WTC11 (cell line): ENCODE measurements at regions not wholly inside any gene's neighbourhood (a gene's known extent, or its start where the extent isn't known, plus 50 kb on each side); places are given as distances from the start of the nearest gene placed in this dataset.

Source experiments
- ATAC-seq: fragments of 200-7000 bp; cut with Tn5 transposase; 2 replicates; pipeline ENCODE4 v1.10.0; 2021; ENCODE audit warnings: mild to moderate bottlenecking, moderate library complexity
- CTCF ChIA-PET: fragments of 300-600 bp; sonication (Branson Sonifier 250); formaldehyde crosslinking; loops from one replicate; lab custom pipeline; 2021; ENCODE audit warnings: antibody characterized with exemption; lab: Charles Lee
- POLR2A ChIA-PET: fragments of 350-600 bp; sonication (Branson Sonifier 250); formaldehyde crosslinking; loops from one replicate; lab custom pipeline; 2021; ENCODE audit warnings: antibody characterized with exemption; lab: Charles Lee
- DNase-seq: peaks from one replicate; pipeline ENCODE4 v3.0.0; 2021; ENCODE audit warnings: low spot score
- H3K27ac Mint-ChIP-seq: 2 replicates; pipeline ENCODE4 v1.8.0; 2021; ENCODE audit warnings: mixed read lengths
- H3K27me3 Mint-ChIP-seq: 2 replicates; pipeline ENCODE4 v1.8.0; 2021; ENCODE audit warnings: low read depth, mild to moderate bottlenecking, moderate library complexity, mixed read lengths
- H3K36me3 Mint-ChIP-seq: 2 replicates; pipeline ENCODE4 v1.8.0; 2021; ENCODE audit warnings: mixed read lengths
- H3K4me1 Mint-ChIP-seq: 2 replicates; pipeline ENCODE4 v1.8.0; 2022; ENCODE audit warnings: mixed read lengths
- H3K4me3 Mint-ChIP-seq: 2 replicates; pipeline ENCODE4 v1.8.0; 2021; ENCODE audit warnings: mild to moderate bottlenecking, moderate library complexity, mixed read lengths
- H3K9me3 Mint-ChIP-seq: 2 replicates; pipeline ENCODE4 v1.8.0; 2021; ENCODE audit warnings: mixed read lengths
- EMX1 ChIP-seq: fragments of 250-450 bp; sonication (Bioruptor Pico); IDR thresholded peaks from 2 replicates; pipeline ENCODE4 v1.8.0; 2021; ENCODE audit warnings: mild to moderate bottlenecking
- ESRRA ChIP-seq: sonication (generic); formaldehyde crosslinking; IDR thresholded peaks from 2 replicates; pipeline ENCODE4 v1.8.1; 2022; ENCODE audit warnings: mild to moderate bottlenecking, missing genetic modification reagents, borderline replicate concordance
- GRHL2 ChIP-seq: fragments of 250-450 bp; sonication (Bioruptor Pico); IDR thresholded peaks from 2 replicates; pipeline ENCODE4 v1.8.0; 2022; ENCODE audit warnings: mild to moderate bottlenecking, moderate library complexity; ENCODE audit not compliant: insufficient replicate concordance, severe bottlenecking
- NFATC4 ChIP-seq: fragments of 250-450 bp; sonication (Bioruptor Pico); IDR thresholded peaks from 2 replicates; pipeline ENCODE4 v1.9.0; 2021; ENCODE audit warnings: mild to moderate bottlenecking
- SP1 ChIP-seq: sonication (generic); formaldehyde crosslinking; conservative IDR thresholded peaks from 2 replicates; pipeline ENCODE4 v1.8.1; 2022; ENCODE audit warnings: missing genetic modification reagents
- TEAD1 ChIP-seq: sonication (generic); formaldehyde crosslinking; IDR thresholded peaks from 2 replicates; pipeline ENCODE4 v1.8.0; 2022; ENCODE audit warnings: mild to moderate bottlenecking, missing genetic modification reagents
- TP53 ChIP-seq: sonication (generic); formaldehyde crosslinking; IDR thresholded peaks from 2 replicates; pipeline ENCODE4 v1.8.1; 2023; ENCODE audit warnings: mild to moderate bottlenecking, missing genetic modification reagents
- ZNF121 ChIP-seq: sonication (generic); formaldehyde crosslinking; IDR thresholded peaks from 2 replicates; pipeline ENCODE4 v1.8.0; 2023; ENCODE audit warnings: missing genetic modification reagents
- ZNF219 ChIP-seq: sonication (generic); formaldehyde crosslinking; IDR thresholded peaks from 2 replicates; pipeline ENCODE4 v1.8.0; 2023; ENCODE audit warnings: missing genetic modification reagents, mild to moderate bottlenecking, borderline replicate concordance
- ZNF263 ChIP-seq: sonication (generic); formaldehyde crosslinking; IDR thresholded peaks from 2 replicates; pipeline ENCODE4 v1.8.1; 2022; ENCODE audit warnings: low read depth, mild to moderate bottlenecking, moderate library complexity, missing genetic modification reagents
- ZNF396 ChIP-seq: fragments of 250-450 bp; sonication (Bioruptor Pico); IDR thresholded peaks from 2 replicates; pipeline ENCODE4 v1.8.0; 2021; ENCODE audit warnings: mild to moderate bottlenecking, moderate library complexity, borderline replicate concordance
- TF ChIP-seq, protein P1 (sequence below): sonication (generic); formaldehyde crosslinking; IDR thresholded peaks from 2 replicates; pipeline ENCODE4 v1.8.1; 2023; ENCODE audit warnings: mild to moderate bottlenecking, missing genetic modification reagents, moderate library complexity
- TF ChIP-seq, protein P2 (sequence below): sonication (generic); formaldehyde crosslinking; IDR thresholded peaks from 2 replicates; pipeline ENCODE4 v1.8.1; 2023; ENCODE audit warnings: mild to moderate bottlenecking, missing genetic modification reagents, borderline replicate concordance
- TF ChIP-seq, protein P3 (sequence below): sonication (generic); formaldehyde crosslinking; IDR thresholded peaks from 2 replicates; pipeline ENCODE4 v1.8.0; 2022; ENCODE audit warnings: mild to moderate bottlenecking, missing genetic modification reagents
- TF ChIP-seq, protein P4 (sequence below): sonication (generic); formaldehyde crosslinking; IDR thresholded peaks from 2 replicates; pipeline ENCODE4 v1.8.0; 2022; ENCODE audit warnings: mild to moderate bottlenecking, missing genetic modification reagents

DNA sequence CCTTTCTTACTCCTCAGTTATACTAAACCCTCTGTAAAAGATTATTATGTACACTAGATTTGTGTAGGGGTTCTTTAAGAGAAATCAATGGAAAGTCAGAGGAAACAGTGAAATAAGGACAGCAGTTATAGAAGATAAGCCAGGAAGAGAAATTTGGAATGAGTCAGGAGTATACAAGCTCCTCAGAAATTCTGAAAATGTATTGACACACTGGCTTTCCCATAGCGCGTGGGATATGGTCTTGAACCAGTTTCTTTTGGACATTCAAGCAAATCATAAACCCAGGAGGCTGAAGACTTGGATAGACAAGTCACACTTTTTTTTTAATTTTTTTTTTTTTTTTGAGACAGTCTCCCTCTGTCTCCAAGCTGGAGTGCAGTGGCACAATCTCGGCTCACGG is 316.1 kb upstream of the MMADHC start:
- no peak overlapping the region for H3K27ac Mint-ChIP-seq
- TF ChIP-seq TP53 (CRISPR knock-in tag) (no peak), ZNF121 (no peak), ZNF396 (CRISPR knock-in tag) (no peak), SP1 (no peak), TEAD1 (CRISPR knock-in tag) (no peak), GRHL2 (no peak), ZNF219 (CRISPR knock-in tag) (no peak), EMX1 (CRISPR knock-in tag) (no peak)
- TF ChIP-seq, protein P1, sequence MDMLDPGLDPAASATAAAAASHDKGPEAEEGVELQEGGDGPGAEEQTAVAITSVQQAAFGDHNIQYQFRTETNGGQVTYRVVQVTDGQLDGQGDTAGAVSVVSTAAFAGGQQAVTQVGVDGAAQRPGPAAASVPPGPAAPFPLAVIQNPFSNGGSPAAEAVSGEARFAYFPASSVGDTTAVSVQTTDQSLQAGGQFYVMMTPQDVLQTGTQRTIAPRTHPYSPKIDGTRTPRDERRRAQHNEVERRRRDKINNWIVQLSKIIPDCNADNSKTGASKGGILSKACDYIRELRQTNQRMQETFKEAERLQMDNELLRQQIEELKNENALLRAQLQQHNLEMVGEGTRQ: no peak
- TF ChIP-seq, protein P2, sequence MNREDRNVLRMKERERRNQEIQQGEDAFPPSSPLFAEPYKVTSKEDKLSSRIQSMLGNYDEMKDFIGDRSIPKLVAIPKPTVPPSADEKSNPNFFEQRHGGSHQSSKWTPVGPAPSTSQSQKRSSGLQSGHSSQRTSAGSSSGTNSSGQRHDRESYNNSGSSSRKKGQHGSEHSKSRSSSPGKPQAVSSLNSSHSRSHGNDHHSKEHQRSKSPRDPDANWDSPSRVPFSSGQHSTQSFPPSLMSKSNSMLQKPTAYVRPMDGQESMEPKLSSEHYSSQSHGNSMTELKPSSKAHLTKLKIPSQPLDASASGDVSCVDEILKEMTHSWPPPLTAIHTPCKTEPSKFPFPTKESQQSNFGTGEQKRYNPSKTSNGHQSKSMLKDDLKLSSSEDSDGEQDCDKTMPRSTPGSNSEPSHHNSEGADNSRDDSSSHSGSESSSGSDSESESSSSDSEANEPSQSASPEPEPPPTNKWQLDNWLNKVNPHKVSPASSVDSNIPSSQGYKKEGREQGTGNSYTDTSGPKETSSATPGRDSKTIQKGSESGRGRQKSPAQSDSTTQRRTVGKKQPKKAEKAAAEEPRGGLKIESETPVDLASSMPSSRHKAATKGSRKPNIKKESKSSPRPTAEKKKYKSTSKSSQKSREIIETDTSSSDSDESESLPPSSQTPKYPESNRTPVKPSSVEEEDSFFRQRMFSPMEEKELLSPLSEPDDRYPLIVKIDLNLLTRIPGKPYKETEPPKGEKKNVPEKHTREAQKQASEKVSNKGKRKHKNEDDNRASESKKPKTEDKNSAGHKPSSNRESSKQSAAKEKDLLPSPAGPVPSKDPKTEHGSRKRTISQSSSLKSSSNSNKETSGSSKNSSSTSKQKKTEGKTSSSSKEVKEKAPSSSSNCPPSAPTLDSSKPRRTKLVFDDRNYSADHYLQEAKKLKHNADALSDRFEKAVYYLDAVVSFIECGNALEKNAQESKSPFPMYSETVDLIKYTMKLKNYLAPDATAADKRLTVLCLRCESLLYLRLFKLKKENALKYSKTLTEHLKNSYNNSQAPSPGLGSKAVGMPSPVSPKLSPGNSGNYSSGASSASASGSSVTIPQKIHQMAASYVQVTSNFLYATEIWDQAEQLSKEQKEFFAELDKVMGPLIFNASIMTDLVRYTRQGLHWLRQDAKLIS: no peak
- TF ChIP-seq, protein P3, sequence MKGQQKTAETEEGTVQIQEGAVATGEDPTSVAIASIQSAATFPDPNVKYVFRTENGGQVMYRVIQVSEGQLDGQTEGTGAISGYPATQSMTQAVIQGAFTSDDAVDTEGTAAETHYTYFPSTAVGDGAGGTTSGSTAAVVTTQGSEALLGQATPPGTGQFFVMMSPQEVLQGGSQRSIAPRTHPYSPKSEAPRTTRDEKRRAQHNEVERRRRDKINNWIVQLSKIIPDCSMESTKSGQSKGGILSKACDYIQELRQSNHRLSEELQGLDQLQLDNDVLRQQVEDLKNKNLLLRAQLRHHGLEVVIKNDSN (CRISPR knock-in tag): no peak
- CTCF ChIA-PET: no interaction called here
- no peak for ATAC-seq
- POLR2A ChIA-PET: no interaction called here
- no peaks in the 10 kb centered on the region for H3K27me3 Mint-ChIP-seq
- H3K4me3 Mint-ChIP-seq: no peak overlapping the region
- no peaks in the 10 kb centered on the region for H3K36me3 Mint-ChIP-seq
- peaks cover 27% of the 10 kb centered on the region for H3K4me1 Mint-ChIP-seq
- peaks cover 4% of the 10 kb centered on the region; the same call in 1 of the 2 replicates for H3K9me3 Mint-ChIP-seq
- DNase-seq: no peak

DNA sequence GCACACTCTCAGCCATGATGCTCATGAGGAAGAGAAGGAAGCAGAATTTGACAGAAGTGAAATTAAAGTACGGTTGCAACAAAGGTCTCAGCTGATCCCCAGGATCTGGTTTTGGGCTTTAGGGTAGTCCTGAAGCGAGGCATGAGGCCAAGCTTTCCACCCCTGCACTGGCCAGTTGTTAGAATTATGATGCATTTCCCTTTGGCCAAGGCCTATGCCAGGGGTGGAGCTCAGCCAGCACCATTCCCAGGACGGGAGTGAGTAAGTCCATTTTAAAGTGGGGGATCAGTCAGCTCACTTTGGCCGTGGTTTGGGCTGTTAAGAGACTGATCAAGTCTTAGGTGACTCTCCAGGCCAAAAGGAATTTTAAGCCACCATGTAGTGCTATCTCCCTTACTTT is 314.5 kb upstream of the MMADHC start:
- ATAC-seq: no peak
- POLR2A ChIA-PET: no interaction called here

DNA sequence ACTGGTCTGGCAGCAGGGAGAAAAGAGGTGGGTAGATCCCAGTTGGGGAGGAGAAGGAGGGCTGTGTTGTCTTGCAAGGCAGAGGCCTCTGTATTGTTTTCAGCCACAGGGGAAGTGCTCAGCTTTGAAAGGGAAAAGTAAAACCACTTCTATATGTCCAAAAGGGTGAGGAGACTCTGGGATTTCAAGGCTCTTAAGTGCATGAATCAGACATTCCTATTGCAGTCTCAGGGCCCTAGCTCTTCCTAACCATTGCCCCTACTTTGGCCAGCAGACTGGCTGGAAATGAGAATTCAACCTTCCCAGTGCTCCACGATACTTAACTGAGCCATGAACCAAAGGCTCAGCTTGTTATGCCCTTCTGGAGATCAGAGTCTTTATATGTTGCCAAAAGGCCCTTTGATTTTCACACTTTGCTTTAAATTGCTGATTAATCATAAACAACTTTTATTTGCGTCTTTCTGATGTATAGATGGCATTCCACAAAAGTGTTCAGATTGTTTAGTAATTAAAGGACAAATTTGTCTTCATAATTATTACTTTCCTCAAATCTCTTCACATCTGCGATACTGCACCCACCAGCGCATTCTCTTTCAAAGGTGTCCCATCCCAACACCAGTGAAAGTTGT is 313.8 kb upstream of the MMADHC start:
- ChIA-PET CTCF (no interaction called here), POLR2A (no interaction called here)
- ATAC-seq (no peak), DNase-seq (no peak)
- H3K4me1 Mint-ChIP-seq: peaks cover 24% of the 10 kb centered on the region
- H3K4me3 Mint-ChIP-seq: no peak overlapping the region
- H3K36me3 Mint-ChIP-seq: no peaks in the 10 kb centered on the region
- peaks cover 4% of the 10 kb centered on the region; the same call in 1 of the 2 replicates for H3K9me3 Mint-ChIP-seq
- no peak for TF ChIP-seq NFATC4 (CRISPR knock-in tag)
- TF ChIP-seq, protein P4, sequence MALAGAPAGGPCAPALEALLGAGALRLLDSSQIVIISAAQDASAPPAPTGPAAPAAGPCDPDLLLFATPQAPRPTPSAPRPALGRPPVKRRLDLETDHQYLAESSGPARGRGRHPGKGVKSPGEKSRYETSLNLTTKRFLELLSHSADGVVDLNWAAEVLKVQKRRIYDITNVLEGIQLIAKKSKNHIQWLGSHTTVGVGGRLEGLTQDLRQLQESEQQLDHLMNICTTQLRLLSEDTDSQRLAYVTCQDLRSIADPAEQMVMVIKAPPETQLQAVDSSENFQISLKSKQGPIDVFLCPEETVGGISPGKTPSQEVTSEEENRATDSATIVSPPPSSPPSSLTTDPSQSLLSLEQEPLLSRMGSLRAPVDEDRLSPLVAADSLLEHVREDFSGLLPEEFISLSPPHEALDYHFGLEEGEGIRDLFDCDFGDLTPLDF (CRISPR knock-in tag): no peak
- no peaks in the 10 kb centered on the region for H3K27me3 Mint-ChIP-seq
- no peak overlapping the region for H3K27ac Mint-ChIP-seq

More for the DNA sequence above, 314.5 kb upstream of the MMADHC start:
- Mint-ChIP-seq H3K4me1 (peaks cover 26% of the 10 kb centered on the region), H3K9me3 (peaks cover 4% of the 10 kb centered on the region; the same call in 1 of the 2 replicates), H3K36me3 (no peaks in the 10 kb centered on the region), H3K4me3 (no peak overlapping the region), H3K27ac (no peak overlapping the region), H3K27me3 (no peaks in the 10 kb centered on the region)
- DNase-seq: no peak
- CTCF ChIA-PET: no interaction called here
- TF ChIP-seq ZNF263 (0 out of 2 replicates have a peak, but pooled peaks have one; percentile 22), ESRRA (CRISPR knock-in tag) (no peak)
- TF ChIP-seq, protein P1: no peak
